SIG-M5 treated with dmso at 0.1 percent for 504 hours (cell line): ENCODE measurements at regions not wholly inside any gene's neighbourhood (a gene's known extent, or its start where the extent isn't known, plus 50 kb on each side); places are given as distances from the start of the nearest gene placed in this dataset.

Experiments used
- DNase-seq: peaks from one replicate; lab custom pipeline; 2025; ENCODE audit not compliant: unreplicated experiment; lab: John Stamatoyannopoulos, UW

- DNase-seq: no peak
Measured at GRCh38 chrX:134172588-134173259, 64.3 kb upstream of the CCDC160 start.

DNA sequence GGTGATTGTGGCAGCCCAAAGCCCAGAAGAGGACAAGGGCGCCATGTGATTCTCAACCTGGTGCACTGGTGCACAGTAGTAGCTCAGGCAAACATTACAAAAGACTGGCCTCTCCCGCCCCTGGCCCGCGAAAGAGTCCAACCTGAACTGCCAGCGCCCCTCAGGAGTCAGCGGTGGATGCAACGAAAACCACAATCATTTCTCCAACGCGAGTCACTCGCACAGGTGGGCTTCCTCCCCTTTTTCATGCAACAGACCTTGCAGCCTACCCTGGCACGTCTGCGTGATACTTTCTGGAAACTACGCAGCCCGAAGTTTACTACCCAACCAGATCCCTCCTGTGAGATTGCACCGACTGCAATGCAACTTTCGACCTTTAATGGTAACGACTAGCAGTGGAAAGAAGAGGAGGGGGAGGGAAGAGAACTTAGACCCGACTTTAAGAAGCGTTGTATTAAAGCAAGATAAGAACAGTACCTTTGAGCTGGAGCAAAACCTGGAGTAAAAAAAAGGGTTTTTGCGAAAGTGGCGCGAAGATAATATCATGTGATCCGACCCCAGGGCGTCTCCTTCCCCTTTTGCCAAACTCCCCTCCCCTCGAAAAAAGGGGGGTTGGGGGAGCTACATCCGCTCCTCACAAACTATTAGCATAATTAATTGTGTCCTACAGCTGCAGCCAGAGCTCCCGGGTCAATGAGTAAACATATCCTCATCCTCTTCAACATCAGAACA lies 63.3 kb upstream of the CCDC160 start:
- no peak for DNase-seq

- DNase-seq: no peak
Measured at GRCh38 chrX:134174273-134174660, 62.7 kb upstream of the CCDC160 start.

DNA sequence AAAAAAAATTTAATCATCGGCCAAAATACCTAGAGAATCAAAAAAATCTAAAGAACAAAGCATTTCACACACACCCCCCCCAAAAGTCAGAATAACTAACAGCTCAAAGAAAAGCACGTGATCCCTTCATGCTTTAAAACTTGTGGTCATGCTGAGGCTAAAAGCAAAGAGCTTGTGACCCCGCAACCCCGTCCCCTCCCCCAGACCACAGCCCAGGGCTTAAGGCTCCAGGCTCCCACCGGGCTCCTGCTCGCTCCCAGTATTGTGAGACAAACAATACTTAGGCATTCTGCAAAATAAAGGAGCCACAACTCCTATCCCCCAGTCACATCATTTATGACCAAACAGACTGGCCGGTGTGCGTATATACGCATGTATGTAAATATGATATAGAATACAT lies 62.1 kb upstream of the CCDC160 start:
- DNase-seq: no peak

DNA sequence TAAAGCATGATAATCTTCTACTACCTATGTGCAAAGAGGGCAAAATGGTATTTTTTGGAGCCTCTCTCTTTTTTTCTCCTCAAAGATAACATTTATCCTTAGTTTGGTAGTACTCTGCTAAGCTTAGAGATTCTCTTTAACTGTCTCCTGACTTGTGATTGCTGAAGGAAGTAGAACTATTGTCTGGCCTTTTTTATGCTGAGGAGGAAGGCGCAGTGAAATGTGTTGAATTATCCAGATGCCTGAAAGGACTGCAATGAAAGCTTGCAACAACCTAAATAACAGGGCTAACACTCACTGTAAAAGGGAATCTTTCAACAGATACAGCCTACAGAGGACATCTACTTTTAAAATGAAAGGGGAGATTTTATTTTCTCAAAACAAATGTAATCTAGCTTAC lies 59.5 kb upstream of the CCDC160 start:
- DNase-seq: no peak

- DNase-seq: no peak
Measured at GRCh38 chrX:134180601-134181274, 56.2 kb upstream of the CCDC160 start.

- no peak for DNase-seq
Measured at GRCh38 chrX:134181275-134181660, 55.7 kb upstream of the CCDC160 start.

DNA sequence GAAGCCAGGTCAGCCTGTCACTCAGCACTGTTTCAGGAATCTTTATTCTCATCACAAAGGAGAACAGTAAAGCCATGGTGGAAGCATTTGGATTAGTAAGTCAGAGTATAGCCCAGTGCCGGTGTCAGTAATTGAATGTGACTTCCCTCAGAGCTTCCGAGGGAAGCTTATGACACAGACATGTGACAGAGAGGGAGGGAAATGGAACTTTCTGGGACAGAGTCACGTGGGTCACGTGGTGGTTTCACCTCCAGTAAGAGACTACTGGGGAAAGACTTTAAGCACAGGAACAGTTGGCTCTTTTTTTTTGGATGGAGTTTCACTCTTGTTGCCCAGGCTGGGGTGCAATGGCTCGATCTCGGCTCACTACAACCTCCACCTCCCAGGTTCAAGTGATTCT lies 53.3 kb upstream of the CCDC160 start:
- no peak for DNase-seq

GRCh38 chrX:134184936-134185335 lies 52.0 kb upstream of the CCDC160 start:
- DNase-seq: no peak

DNA sequence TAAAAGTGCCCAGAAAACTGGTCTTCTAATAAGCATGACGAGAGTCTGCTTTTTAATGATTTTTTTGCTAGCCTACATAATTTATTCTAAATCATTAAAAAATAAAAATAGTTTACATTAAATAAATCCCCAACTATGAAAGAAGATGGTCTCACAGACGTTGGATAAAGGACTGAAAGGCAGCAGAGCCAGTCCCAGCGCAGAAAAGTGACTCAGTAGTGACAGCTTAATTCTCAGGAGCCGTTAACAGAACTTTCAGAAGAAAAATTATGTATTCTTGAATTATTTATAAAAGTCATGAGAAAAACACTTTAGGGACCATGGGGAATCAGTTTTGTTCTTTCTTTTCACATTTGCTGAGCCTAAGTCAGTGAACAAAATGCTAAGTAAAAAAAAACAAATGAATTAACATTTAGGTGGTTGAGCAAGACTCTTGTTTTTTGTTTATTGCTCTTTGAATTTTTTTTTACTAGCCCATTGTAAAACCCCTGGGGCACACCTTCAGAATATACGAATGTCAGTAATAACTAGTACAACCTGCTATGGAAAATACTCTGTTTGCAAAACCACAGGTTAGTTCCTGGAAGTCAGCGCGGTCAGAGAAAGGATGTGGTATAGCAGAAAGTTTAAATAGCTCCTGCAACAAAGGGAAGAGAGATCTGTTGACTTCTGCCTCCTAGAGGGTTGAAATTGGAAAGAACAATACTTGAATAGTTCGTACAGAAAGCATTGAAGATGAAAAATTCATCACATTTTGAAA lies 50.4 kb upstream of the CCDC160 start:
- peak; percentile 55 for DNase-seq
